ENCODE measurements at regions not wholly inside any gene's neighbourhood (a gene's known extent, or its start where the extent isn't known, plus 50 kb on each side); places are given as distances from the start of the nearest gene placed in this dataset.
"Not testable (repeated sequence)": the region's sequence is repeated elsewhere in the genome, so short reads cannot be mapped to it uniquely, and the experiment has no call there.

DNA sequence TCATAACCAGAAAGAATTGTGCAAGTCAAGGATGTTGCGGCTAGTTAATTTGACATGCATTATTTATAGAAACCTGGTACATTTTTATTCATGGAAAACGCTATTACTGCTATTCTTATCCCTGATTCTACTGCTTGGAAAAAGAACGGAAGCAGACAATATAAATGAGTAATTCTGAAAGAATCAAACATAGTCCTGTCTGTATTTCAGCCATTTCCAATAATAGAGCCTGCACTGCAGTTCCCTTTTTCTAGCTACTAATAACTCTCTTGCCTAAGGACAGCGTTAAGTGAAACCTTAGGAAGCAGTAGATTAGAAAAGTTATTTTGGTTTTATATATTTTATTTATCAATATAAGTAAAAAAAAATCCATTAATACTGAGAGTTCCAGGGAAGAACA, 414.9 kb downstream of the CYLC2 start:
- DNase-seq = no peak

DNA sequence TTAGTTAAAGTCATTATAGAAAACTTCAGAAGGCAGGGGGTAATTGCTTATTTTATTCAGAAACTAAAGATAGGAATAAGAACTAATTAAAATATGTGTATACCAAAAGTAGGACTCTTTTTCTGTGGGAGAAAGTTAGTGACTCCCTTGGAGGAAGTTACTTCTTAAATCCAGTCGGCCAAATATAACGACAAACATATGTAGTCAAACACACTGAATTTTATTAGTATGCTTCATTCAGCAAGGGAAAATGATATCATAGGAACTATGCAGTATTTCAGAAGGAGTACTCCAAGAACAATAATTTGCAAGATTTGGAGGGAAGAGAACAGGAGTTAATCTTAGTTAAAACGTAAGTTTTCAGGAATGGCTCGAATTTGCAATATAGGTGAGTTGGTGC, 432.6 kb downstream of the CYLC2 start:
- no peak for DNase-seq

DNA sequence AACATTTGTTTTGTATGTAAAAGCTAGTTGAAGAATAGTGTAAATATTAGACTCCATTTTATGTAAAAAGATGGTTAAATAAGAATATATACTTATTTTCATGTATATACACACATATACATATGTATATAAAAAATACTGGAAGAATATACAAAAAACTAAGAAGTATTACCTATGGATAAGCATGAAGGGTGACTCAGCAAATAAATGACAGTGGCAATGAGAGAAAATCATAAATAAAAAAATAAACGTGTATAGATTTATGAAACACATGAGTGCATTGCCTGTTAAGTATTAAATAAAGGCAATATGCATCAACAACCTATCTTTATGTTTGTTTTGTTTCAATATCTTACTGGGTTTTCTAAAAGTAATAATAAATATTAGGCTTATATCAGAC, 435.3 kb downstream of the CYLC2 start:
- no peak for DNase-seq

DNA sequence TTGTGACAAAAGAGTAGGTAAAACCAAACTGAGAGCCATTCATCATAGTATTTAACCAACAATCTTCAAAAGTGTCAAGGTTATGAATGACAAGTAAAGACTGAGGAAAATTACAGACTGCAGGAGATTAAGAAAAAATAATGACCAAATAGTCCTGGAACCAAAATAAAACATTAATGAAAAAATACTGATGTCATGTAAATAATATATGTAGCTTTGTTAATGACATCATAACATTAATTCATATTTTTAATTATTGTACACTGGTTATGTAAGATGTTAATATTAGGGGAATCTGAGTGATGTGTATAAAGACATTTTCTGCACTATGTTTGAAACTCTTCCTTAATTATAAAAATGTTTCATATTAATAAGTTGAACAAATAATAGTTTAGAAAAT, 436.7 kb downstream of the CYLC2 start:
- no peak for DNase-seq

DNA sequence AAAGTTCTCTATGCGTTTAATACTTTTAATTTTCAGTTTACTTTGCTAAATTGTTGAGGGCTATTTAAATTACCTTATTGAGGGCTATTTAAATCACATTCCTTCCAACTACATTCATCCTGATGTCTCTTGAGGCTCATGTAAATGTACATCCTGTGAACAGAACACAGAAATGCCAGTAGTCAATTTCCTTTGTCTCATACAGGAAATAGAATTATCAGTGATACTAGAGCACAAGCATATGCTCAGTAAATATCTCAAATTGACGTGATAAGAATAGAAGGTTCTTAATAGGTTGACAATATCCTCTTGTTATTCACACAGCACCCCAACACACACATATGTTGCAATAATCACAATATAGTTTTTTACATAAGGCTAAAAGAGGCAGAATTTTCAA, 449.0 kb downstream of the CYLC2 start:
- no peak for DNase-seq

DNA sequence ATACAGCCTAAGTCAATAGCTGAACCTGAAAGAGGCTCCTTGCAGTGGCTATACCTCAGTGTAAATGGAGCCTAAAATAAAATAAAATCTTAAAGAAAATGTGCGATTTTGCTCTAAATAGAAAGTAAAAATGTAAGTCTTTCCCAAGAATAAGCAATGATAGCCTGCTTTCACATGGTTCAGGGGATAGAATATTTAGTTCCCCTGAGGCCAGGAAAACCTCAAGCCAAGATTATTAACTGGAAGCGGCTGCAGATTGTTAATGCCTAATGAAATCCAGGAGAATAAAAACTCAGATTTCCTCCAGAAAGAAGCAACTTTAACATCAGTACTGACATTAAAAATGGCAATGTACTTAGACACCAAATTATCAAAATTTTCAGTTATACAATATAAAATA, 463.7 kb downstream of the CYLC2 start:
- DNase-seq = no peak

DNA sequence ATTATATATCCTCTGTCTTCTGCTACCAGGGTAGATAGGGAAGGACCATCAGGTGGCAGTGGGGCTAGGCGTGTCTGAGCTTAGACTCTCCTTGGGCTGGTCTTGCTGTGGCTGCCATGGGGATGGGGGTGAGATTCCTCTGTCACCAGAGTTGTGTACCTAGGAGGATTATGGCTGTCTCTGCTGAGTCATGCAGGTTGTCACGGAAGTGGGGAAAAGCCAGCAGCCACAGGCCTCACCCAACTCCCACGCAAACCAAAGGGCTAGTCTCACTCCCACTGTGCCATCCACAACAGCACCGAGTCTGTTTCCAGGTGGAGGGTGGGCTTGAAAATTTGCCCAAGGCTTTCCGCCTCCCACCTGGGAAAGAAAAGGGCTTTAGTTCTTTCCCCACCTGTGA, 476.1 kb downstream of the CYLC2 start:
- DNase-seq = no peak

DNA sequence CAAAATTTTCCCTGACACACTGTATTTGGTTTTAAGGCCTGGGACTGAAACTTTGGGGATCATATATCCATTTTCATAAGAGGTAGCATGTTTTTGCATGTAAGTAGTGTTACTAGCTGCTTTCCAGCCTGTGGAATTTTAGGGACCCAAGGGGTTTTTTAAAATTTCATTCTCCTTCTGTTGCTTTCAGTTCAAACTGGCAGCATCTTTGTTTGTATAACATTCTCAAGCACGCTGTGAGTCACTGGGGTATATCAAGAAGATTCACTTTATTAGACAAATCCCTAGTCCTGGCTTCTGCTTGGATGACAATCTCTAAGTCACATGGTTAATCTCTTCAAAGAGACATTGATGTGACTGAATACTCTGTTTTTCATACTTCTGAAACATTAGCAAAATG, 479.0 kb downstream of the CYLC2 start:
- no peak for DNase-seq

DNA sequence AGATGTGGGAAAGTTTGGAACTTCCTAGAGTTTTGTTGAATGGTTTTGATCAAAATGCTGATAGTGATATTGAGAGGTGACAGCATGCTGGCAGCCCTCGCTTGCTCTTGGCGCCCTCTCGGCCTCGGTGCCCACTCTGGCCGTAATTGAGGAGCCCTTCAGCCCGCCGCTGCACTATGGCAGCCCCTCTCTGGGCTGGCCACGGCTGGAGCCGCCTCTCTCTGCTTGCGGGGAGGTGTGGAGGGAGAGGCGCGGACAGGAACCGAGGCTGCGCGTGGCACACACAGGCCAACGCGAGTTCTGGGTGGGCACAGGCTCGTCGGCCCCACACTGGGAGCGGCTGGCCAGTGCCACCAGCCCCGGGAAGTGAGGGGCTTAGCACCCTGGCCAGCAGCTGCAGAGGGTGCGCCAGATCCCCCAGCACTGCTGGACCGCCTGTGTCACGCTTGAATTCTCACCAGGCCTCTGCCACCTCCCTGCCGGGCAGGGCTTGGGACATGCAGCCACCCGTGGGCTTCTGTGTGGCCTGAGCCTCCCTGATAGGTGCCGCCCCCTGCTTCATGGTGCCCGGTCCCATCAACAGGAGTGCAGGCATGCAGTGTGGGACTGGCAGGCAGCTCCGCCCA, 488.5 kb downstream of the CYLC2 start:
- DNase-seq = no peak

DNA sequence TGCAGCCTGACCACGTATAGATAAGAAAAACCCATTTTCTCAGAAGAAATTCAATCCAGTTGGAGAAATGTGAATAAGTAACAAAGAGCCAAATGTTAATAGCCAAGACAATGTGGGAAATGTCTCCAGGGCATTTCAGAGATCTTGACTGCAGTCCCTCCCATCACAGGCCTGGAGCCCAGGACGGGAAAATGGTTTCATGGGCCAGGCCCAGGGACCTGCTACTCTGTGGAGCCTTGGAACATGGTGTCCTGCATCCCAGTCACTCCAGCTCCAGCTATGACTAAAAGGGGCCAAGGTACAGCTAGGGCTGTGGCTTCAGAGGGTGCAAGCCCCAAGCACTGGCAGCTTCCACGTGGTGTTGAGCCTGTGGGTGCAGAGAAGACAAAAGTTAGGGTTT, 490.0 kb downstream of the CYLC2 start:
- no peak for DNase-seq

DNA sequence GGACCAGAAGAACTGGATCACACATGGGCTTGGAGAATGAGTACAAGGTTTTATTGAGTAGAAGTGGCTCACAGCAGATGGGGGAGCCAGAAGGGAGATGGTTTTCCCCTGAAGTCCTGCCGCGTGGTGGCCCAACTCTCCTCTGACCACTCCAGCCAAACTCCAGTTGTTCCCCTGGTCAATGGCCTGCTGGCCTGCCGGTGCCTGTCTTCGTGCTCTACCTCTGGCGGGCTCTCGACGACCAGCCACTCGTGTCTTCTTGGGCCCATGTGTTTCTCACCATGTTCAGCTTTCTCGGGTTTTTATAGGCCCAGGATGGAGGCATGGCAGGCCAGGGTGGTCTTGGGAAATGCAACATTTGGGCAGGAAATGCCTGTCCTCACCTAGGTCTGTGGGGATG, 519.6 kb downstream of the CYLC2 start:
- DNase-seq = no peak

DNA sequence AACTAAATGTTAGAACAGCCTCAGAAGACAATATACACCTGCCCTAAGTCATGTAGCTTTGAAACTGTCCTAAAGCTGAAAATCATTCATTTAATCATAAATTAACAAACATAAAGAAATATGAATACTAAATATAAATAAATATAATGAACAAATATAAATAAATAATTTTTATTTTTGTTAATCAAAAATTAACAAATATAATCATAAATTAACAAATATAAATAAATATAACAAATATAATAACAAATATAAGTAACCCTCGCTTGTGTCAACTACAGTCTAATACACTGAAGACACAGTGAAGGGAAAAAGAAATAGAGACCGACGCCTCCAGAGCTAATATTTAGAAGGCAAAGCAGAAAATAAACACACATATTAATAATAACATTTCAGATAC, 527.3 kb downstream of the CYLC2 start:
- DNase-seq = no peak

DNA sequence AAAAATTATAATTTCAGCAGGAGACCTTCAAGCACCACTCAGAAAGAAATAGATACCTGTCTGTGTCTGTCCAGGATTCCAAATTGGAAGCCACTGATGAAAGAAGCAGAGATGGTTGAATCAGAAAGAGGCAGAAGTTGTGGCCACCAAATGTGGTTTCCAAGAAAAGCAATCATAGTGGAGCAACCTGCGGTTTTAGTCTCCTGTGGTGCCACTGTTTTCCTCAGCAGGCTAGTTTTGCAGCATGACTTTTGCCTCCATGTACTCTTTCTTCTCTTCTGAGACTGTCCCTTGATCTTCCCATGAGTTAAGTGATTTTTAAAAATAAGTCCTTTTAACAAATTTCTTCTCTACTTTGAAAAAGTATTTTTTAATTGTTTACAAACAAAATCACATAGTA, 535.8 kb downstream of the CYLC2 start:
- DNase-seq = no peak

DNA sequence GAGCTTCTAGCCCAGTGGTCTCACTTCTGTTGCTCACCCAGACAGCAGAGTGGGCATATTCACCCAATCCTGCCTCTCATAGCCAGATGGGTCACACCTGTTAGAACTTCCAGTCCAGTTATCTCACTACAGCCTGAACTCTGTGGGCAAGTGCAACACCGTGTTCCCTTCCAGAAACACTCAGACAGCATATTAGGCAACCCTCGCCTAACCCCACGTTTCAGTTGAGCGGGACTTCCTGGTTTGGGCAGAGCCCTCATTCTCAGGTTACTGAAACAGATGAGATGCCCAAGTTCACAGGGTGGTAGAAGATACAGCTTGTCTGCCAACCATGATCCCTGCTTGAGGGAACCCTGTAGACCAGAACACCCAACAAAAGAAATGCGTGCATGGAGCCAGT, 538.2 kb downstream of the CYLC2 start:
- no peak for DNase-seq

DNA sequence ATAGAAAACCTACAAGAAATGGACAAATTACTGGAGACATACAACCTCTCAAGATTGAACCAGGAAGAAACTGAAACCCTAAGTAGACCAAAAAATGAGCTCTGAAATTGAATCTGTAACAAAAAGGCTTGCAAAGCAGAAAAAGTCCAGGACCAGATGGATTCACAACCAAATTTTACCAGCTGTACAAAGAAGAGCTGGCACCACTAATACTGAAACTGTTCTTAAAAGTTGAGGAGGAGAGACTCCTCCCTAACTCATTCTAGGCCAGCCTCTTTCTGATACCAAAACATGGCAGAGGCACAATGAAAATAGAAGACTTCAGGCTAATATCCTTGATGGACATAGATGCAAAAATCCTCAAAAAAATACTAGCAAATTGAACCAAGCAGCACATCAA, 542.3 kb downstream of the CYLC2 start:
- DNase-seq = no peak

DNA sequence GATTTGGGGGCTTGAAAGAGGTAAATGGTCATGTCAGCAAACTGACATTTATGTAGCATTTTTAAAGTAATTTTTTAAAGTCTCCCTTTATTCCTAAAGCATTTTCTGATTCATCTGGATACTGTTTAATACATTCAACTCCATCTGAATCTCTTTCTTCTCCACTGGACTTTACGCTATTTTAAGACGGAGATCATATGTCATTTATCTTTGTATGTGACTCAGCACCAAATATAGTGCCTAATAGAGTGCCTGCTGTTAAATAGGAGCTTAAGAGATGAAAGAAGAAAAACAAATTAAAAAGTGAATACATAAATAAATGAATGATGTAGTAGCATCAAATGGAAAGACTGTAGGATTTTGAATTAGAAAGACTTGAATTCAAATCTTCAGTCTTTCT, 548.8 kb upstream of the SMC2 start:
- DNase-seq = no peak

DNA sequence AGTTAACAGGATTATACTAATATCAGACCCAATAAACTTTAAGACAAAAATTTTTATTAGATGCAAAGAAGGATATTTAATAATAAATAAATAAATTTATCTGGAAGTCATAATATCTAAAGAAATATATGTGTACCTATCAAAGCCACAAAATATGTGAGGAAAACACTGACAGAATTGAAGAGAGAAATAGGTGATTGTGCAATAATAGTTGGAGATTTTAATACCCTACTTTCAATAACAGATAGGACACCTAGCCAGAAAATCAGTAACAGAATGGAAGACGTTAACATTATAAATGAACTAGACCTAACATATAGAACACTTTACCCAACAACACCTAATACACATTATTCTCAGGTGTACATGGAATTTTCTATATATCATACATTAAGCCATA, 541.4 kb upstream of the SMC2 start:
- DNase-seq = no peak

DNA sequence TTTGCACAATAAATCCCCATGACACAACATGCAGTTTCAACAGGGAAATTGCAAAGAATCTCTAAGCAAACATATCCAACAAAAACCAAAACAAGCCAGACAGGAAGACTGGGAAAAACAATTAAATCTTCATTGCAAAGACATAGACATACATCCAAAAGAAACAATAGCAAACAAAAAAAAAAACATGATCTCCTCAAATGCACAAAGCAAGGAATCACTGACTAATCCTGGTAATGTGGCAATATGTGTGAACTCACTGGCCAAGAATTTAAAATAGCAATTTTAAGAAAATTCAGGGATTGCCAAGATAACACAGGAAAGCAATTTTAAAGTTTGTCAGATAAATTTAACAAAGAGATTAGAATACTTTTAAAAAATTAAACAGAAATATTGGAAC, 520.1 kb upstream of the SMC2 start:
- DNase-seq = no peak

DNA sequence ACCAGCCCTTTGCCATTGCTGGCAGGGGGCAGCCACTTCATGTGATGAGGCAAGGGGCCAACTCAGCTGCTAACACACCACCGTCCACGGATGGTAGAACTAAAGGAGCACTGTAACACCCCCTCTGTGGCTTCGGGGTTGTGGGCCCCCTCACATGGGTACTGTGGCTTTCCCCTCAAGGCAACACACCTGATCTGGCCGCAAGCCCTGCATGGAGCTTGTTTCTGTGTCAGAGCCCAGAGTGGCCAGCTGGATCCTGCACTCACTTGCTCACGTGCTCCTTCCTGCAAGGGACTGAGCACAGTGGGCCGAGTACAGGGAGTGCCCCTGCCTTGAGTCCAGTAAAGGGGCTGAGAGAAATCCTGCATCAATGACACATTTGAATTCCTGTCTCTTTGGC, 507.4 kb upstream of the SMC2 start:
- no peak for DNase-seq

DNA sequence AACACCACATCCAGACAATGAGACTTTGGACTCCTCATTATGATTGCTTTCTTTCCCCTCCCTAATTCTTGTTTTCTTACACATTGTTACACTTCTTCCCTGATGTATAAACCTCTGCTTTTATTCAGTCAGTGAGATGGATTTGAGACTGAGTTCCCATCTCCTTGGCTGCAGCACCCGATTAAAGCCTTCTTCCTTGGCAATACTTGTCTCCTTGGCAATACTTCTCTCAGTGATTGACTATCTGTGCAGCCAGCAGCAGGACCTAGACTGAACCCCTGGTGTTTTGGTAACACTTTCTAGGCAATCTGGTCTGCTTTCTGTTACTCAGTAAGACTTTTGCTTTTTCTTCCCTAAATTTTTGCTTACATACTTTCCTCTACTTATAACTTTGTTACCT, 492.8 kb upstream of the SMC2 start:
- DNase-seq = no peak

DNA sequence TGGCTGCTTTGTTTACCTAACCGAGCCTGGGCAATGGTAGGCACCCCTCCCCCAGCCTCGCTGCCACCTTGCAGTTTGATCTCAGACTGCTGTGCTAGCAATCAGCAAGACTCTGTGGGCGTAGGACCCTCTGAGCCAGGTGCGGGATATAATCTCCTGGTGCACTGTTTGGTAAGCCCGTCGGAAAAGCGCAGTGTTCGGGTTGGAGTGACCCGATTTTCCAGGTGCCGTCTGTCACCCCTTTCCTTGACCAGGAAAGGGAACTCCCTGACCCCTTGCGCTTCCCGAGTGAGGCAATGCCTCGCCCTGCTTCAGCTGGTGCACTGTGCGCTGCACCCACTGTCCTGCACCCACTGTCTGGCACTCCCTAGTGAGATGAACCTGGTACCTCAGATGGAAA, 482.2 kb upstream of the SMC2 start:
- not testable (repeated sequence) for DNase-seq

DNA sequence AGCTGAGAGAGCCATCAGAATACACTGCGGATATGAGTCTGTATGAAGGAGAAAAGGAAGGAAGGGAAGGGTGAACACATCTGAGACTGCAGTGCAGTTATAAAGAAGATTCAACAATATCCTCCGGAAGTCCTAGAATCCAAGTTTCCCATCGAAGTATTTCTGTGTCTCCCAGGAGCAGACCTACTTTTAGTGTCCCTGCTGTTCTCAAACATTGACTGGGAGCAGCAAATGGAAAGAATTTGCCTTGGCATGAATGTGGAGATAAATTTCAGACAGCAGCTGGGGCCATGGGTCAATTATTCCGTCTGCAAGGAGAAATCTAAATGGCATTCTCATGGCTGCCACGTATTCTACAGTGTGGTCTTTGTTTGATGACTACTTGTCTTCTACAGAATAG, 478.1 kb upstream of the SMC2 start:
- no peak for DNase-seq

DNA sequence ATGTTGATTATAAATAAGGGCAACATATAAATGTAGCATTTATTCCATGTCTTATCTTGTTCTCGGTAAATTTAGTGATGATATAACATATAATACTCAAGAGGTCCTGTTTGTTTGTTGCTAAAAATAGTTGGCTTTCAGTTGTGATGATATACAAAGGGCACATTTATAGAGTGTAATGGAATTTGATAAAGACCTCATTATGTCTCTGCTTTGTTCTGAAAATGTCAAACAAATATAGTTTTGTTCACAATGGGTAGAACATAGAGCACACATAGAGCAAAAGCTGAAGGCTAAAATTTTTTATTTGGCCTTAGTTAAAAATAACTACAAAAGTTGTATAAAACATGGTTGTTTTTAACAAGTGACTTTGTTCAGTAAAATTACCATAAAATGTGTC, 477.1 kb upstream of the SMC2 start:
- no peak for DNase-seq

DNA sequence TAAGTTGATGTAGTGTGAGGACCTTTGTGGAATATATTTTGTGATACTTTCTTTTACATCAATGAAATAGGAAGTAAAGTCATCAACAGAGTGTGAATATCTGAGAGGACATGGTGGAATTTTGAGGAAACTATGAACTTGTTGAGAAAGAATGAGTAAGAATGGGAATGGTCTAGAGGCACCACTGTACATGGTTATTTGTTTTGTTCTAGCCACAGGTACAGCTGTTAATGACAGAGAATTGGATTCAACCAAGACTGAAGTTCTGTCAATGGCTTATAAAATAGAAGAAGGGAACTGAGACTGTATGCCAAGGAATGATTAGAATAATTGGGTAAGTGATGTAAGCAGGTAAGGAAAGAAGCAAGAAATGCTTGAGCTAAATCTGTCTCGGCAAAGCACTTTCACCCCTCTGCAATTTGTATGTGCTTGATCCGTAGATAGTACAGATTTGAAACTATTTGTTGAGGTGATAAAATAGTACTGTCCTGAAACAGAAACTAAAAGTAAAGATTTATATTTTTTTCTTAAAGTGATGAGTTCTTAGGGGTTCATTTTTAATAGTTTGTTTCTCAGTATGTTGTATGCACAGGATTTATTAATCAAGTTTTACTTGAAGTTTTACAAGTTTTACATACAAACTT, 468.8 kb upstream of the SMC2 start:
- no peak for DNase-seq

DNA sequence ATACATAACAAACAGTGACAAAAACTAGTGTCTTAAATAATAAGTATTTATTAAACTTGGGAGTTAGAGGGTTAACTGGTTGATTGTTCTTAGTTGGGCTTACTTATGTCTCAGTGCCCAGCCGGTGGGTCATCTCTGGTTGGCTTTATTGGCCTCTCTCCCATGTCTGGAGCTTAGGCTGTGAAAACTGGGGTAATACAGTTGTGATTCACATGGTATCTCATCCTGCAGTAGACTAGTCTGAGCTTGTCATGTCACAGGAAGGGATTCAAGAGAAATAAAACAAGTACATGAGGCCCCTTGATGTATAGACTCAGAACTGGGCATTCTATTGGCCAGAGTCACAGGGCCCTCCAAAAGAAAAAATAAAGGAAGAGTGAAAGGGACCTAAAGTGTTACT, 466.4 kb upstream of the SMC2 start:
- DNase-seq = no peak

DNA sequence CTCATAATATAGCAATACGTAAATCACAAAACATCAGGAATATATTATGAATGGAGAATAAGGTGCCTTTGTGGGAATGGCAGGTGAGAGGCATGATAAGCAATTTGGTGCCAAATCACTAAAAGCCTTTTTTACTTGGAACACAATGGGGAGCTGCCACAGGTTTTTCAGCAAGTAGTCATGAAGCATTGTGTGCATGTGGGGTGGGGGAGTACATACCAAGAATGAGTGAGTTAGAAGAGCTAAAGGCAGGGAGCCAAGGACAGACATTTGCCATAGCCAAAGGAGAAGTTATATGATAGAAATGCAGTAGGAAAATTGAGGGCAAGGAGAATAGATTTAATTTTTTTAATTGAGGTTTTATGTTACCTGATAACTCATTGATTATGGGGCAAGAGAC, 445.0 kb upstream of the SMC2 start:
- no peak for DNase-seq

Data from CD4-positive, alpha-beta T cell treated with Interleukin-17A for 1 hour (primary cell).